Endothelial cell of umbilical vein (primary cell): ENCODE measurements at regions not wholly inside any gene's neighbourhood (a gene's known extent, or its start where the extent isn't known, plus 50 kb on each side); places are given as distances from the start of the nearest gene placed in this dataset.

Experiments
- BruUV-seq: library from RNA; stranded (reverse); fragments of 400-500 nt; replicated peaks from 2 replicates; lab custom pipeline; 2021; lab: Mats Ljungman, UMichigan
- CTCF ChIA-PET: fragments of 300-600, 350-600 bp; sonication (Branson Sonifier 250); formaldehyde crosslinking; loops from one replicate; lab custom pipeline; 2021; ENCODE audit warnings: antibody characterized with exemption, inconsistent platforms; lab: Charles Lee
- POLR2A ChIA-PET: fragments of 300-600, 350-600 bp; sonication (Branson Sonifier 250); formaldehyde crosslinking; loops from one replicate; lab custom pipeline; 2021; ENCODE audit warnings: antibody characterized with exemption, inconsistent platforms; lab: Charles Lee
- DNase-seq: peaks from one replicate; pipeline ENCODE4 v3.0.0-alpha.2; 2011; ENCODE audit warnings: low read depth, low spot score
- FAIRE-seq: peaks from 2 replicates; lab custom pipeline; 2011; peaks lifted over from hg19 to GRCh38; lab: Jason Lieb, UNC
- H2AFZ ChIP-seq: 2 replicates; pipeline ENCODE4 v1.6.0; 2012; ENCODE audit warnings: low read depth, low read length, control low read depth, inconsistent platforms
- H3K27ac ChIP-seq: 2 replicates; pipeline ENCODE4 v1.5.1; 2011; ENCODE audit warnings: low read depth, mild to moderate bottlenecking, control low read depth, low read length, moderate library complexity; ENCODE audit not compliant: insufficient read depth
- H3K27me3 ChIP-seq, 2 experiments: 2 replicates each; pipeline versions ENCODE4 v1.6.0 to v1.6.1; 2011; ENCODE audit warnings: low read length in 2 of 2, mixed read lengths in 1 of 2; ENCODE audit not compliant: control insufficient read depth in 2 of 2, insufficient read depth in 2 of 2
- H3K36me3 ChIP-seq, 2 experiments: 2 replicates in 1 of 2; 3 replicates in 1 of 2; pipeline ENCODE4 v1.5.1; 2011; ENCODE audit warnings: low read length in 2 of 2, mild to moderate bottlenecking in 1 of 2, moderate library complexity in 1 of 2; ENCODE audit not compliant: control insufficient read depth in 2 of 2, insufficient read depth in 2 of 2; ENCODE audit errors: extremely low read depth in 1 of 2
- H3K4me1 ChIP-seq: 3 replicates; pipeline ENCODE4 v1.5.1; 2011; ENCODE audit warnings: mild to moderate bottlenecking, low read length; ENCODE audit not compliant: control insufficient read depth, insufficient read depth; ENCODE audit errors: extremely low read depth
- H3K4me2 ChIP-seq: 2 replicates; pipeline ENCODE4 v1.6.1; 2011; ENCODE audit warnings: low read length, control low read depth, mixed read lengths; ENCODE audit not compliant: insufficient read depth
- H3K4me3 ChIP-seq, 3 experiments: fragments of 200-600 bp in 1 of 3; sonication (generic), shearing (Covaris generic) in 1 of 3; replicated peaks in 1 of 3; 2 replicates each; pipeline ENCODE4 v1.5.1; 2011 to 2016; ENCODE audit warnings: control low read depth in 3 of 3, low read length in 3 of 3, mild to moderate bottlenecking in 2 of 3, inconsistent platforms in 1 of 3, low read depth in 1 of 3, moderate library complexity in 1 of 3; ENCODE audit not compliant: insufficient read depth in 1 of 3
- H3K79me2 ChIP-seq: 2 replicates; pipeline ENCODE4 v1.6.0; 2012; ENCODE audit warnings: low read length, inconsistent platforms; ENCODE audit not compliant: control insufficient read depth, insufficient read depth
- H3K9ac ChIP-seq: replicated peaks from 2 replicates; pipeline ENCODE3; 2011; ENCODE audit warnings: low read length, control low read depth; ENCODE audit not compliant: insufficient read depth; ENCODE audit errors: extremely low read depth
- H3K9me1 ChIP-seq: replicated peaks from 3 replicates; pipeline ENCODE4 v1.6.0; 2011; ENCODE audit warnings: mild to moderate bottlenecking, low read length; ENCODE audit not compliant: control insufficient read depth, insufficient read depth; ENCODE audit errors: extremely low read depth
- H3K9me3 ChIP-seq: replicated peaks from 2 replicates; pipeline ENCODE4 v1.5.1; 2012; ENCODE audit warnings: low read length, inconsistent platforms; ENCODE audit not compliant: control insufficient read depth, insufficient read depth
- H4K20me1 ChIP-seq: replicated peaks from 2 replicates; pipeline ENCODE3; 2011; ENCODE audit warnings: mild to moderate bottlenecking, low read length; ENCODE audit not compliant: control insufficient read depth, insufficient read depth; ENCODE audit errors: extremely low read depth
- CTCF ChIP-seq, 2 donors: IDR thresholded peaks; 1 replicate in 1 of 2; 2 replicates in 1 of 2; pipeline ENCODE4 v1.5.1; 2011; ENCODE audit warnings: low read length in 2 of 2, mild to moderate bottlenecking in 2 of 2, moderate library complexity in 2 of 2, control low read depth in 1 of 2, inconsistent platforms in 1 of 2, low read depth in 1 of 2; ENCODE audit not compliant: insufficient read depth in 1 of 2; ENCODE audit errors: extremely low read depth in 1 of 2
- EZH2 ChIP-seq: IDR thresholded peaks from 2 replicates; pipeline ENCODE4 v1.6.1; 2012; ENCODE audit warnings: borderline replicate concordance, low read depth, mild to moderate bottlenecking, moderate library complexity, low read length, inconsistent platforms; ENCODE audit not compliant: severe bottlenecking
- FOS ChIP-seq: IDR thresholded peaks from 2 replicates; pipeline ENCODE4 v1.6.1; 2011; ENCODE audit warnings: mild to moderate bottlenecking, low read length, moderate library complexity, borderline replicate concordance; ENCODE audit not compliant: insufficient read depth
- GATA2 ChIP-seq: IDR thresholded peaks from 2 replicates; pipeline ENCODE4 v1.7.0; 2011; ENCODE audit warnings: low read depth, mild to moderate bottlenecking, moderate library complexity, mixed read lengths, low read length; ENCODE audit not compliant: insufficient read length, insufficient read depth
- JUN ChIP-seq: IDR thresholded peaks from 2 replicates; pipeline ENCODE4 v1.6.1; 2011; ENCODE audit warnings: borderline replicate concordance, low read depth; ENCODE audit not compliant: insufficient read length, insufficient read depth
- MYC ChIP-seq: IDR thresholded peaks from one replicate; pipeline ENCODE4 v1.6.1; 2011; ENCODE audit warnings: mild to moderate bottlenecking, low read depth, low read length
- POLR2A ChIP-seq: IDR thresholded peaks from 2 replicates; pipeline ENCODE4 v1.6.1; 2012; ENCODE audit warnings: low read depth, mild to moderate bottlenecking, control low read depth, low read length
- POLR2AphosphoS5 ChIP-seq: IDR thresholded peaks from 2 replicates; pipeline ENCODE4 v1.6.1; 2012; ENCODE audit warnings: low read depth, mild to moderate bottlenecking, control low read depth, low read length, moderate library complexity; ENCODE audit not compliant: insufficient read depth
- dilution Hi-C: fragments of 300-500 bp; cut with MboI; formaldehyde crosslinking; loops from one replicate; pipeline ENCODE4 v1.15.0; 2019; ENCODE audit warnings: low sequenced_read_pairs; ENCODE audit not compliant: extremely low pct_ligation_motif_present
- intact Hi-C: fragments of 100-400 bp; cut with micrococcal nuclease; formaldehyde crosslinking; loops from one replicate; pipeline ENCODE4 v1.10.0; 2022
- TF ChIP-seq, protein P1 (sequence below): IDR thresholded peaks from 2 replicates; pipeline ENCODE4 v1.6.1; 2011; ENCODE audit not compliant: insufficient read depth, insufficient read length

DNA sequence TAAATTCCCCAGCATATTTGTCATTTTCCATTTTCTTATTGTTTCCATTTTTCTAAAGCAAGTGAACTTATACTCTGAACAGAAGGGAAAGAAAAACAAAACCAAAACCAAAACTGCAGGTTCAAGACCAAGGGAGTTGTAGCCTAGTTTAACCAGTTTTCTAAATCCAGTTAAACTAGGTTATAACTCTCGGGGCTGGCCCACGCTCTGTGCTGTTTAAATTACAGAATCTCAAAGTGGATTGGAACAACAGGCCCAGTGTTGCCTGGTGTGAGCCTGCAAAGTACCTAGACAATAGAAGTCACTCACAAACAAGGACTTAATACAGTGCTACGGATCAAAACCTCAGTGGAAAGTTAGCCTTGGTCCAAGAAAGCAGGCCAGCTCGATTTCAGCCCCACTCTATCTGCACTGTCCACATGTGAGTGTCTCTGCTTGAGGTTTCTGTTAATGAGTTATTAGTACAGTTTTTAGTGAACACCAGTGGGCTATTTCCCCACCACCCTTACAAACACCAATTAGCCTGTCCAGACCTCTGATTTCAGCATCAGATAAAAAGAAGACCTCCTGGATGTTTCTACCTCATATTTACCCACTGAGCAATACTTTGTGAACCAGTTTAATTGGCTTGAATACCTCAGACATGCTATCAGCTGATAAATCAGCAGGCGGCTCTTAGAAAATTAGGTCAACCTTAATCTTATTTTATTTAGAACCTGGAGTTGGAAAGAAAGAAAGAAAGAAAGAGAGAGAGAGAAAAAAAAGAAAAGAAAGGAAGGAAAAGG, 93.8 kb upstream of the PDZRN3 start:
- BruUV-seq = no TSS peak
- dilution Hi-C loops (no loop called here), intact Hi-C loops (no loop called here)
- Histone ChIP-seq H3K4me2 (no peak overlapping the region), H3K79me2 (no peaks in the 10 kb centered on the region), H3K27me3 (no peaks in the 10 kb centered on the region), H3K4me1 (no peaks in the 10 kb centered on the region), H3K36me3 (no peaks in the 10 kb centered on the region), H3K4me3 (no peak overlapping the region), H3K9me1 (no peaks in the 10 kb centered on the region), H3K9ac (no peak overlapping the region), H4K20me1 (no peaks in the 10 kb centered on the region), H3K9me3 (no peaks in the 10 kb centered on the region), H3K27ac (no peak overlapping the region), H2AFZ (no peak overlapping the region)
- TF ChIP-seq MYC (no peak), FOS (no peak), GATA2 (no peak), JUN (no peak), POLR2AphosphoS5 (no peak), POLR2A (no peak), CTCF (IDR thresholded peaks at IDR 0.05; ENCODE audit: extremely low read depth in 1 of 2, insufficient read depth in 1 of 2, low read depth in 1 of 2, low read length in 2 of 2) (no peak), EZH2 (no peak)
- TF ChIP-seq, protein P1, sequence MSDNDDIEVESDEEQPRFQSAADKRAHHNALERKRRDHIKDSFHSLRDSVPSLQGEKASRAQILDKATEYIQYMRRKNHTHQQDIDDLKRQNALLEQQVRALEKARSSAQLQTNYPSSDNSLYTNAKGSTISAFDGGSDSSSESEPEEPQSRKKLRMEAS = no peak
- no peak for FAIRE-seq
- DNase-seq = no peak
- CTCF ChIA-PET = no interaction called here
- POLR2A ChIA-PET = no interaction called here
